Endothelial cell of umbilical vein (primary cell): ENCODE measurements at regions not wholly inside any gene's neighbourhood (a gene's known extent, or its start where the extent isn't known, plus 50 kb on each side); places are given as distances from the start of the nearest gene placed in this dataset.
A peak's percentile ranks its signal among the peaks of the same experiment; 100 is the strongest.

Experiments
- CTCF ChIP-seq, 2 donors: IDR thresholded peaks; 1 replicate in 1 of 2; 2 replicates in 1 of 2; pipeline ENCODE4 v1.5.1; 2011; ENCODE audit warnings: low read length in 2 of 2, mild to moderate bottlenecking in 2 of 2, moderate library complexity in 2 of 2, control low read depth in 1 of 2, inconsistent platforms in 1 of 2, low read depth in 1 of 2; ENCODE audit not compliant: insufficient read depth in 1 of 2; ENCODE audit errors: extremely low read depth in 1 of 2
- EZH2 ChIP-seq: IDR thresholded peaks from 2 replicates; pipeline ENCODE4 v1.6.1; 2012; ENCODE audit warnings: borderline replicate concordance, low read depth, mild to moderate bottlenecking, moderate library complexity, low read length, inconsistent platforms; ENCODE audit not compliant: severe bottlenecking
- FOS ChIP-seq: IDR thresholded peaks from 2 replicates; pipeline ENCODE4 v1.6.1; 2011; ENCODE audit warnings: mild to moderate bottlenecking, low read length, moderate library complexity, borderline replicate concordance; ENCODE audit not compliant: insufficient read depth
- JUN ChIP-seq: IDR thresholded peaks from 2 replicates; pipeline ENCODE4 v1.6.1; 2011; ENCODE audit warnings: borderline replicate concordance, low read depth; ENCODE audit not compliant: insufficient read length, insufficient read depth
- MAX ChIP-seq: IDR thresholded peaks from 2 replicates; pipeline ENCODE4 v1.6.1; 2011; ENCODE audit not compliant: insufficient read depth, insufficient read length
- MYC ChIP-seq: IDR thresholded peaks from one replicate; pipeline ENCODE4 v1.6.1; 2011; ENCODE audit warnings: mild to moderate bottlenecking, low read depth, low read length
- POLR2A ChIP-seq: IDR thresholded peaks from 2 replicates; pipeline ENCODE4 v1.6.1; 2012; ENCODE audit warnings: low read depth, mild to moderate bottlenecking, control low read depth, low read length
- POLR2AphosphoS5 ChIP-seq: IDR thresholded peaks from 2 replicates; pipeline ENCODE4 v1.6.1; 2012; ENCODE audit warnings: low read depth, mild to moderate bottlenecking, control low read depth, low read length, moderate library complexity; ENCODE audit not compliant: insufficient read depth

GRCh38 chr3:28718074-28718849 is 369.6 kb upstream of the AZI2 start:
- TF ChIP-seq CTCF (IDR thresholded peaks at IDR 0.05; ENCODE audit: extremely low read depth in 1 of 2, insufficient read depth in 1 of 2, low read depth in 1 of 2, low read length in 2 of 2): no peak
- no peak for TF ChIP-seq EZH2
- peak; percentile 65 for TF ChIP-seq FOS
- no peak for TF ChIP-seq POLR2AphosphoS5
- no peak for TF ChIP-seq POLR2A
- no peak for TF ChIP-seq MAX
- TF ChIP-seq MYC: no peak
- TF ChIP-seq JUN: peak; percentile 57
